ENCODE measurements at regions not wholly inside any gene's neighbourhood (a gene's known extent, or its start where the extent isn't known, plus 50 kb on each side); places are given as distances from the start of the nearest gene placed in this dataset.

DNA sequence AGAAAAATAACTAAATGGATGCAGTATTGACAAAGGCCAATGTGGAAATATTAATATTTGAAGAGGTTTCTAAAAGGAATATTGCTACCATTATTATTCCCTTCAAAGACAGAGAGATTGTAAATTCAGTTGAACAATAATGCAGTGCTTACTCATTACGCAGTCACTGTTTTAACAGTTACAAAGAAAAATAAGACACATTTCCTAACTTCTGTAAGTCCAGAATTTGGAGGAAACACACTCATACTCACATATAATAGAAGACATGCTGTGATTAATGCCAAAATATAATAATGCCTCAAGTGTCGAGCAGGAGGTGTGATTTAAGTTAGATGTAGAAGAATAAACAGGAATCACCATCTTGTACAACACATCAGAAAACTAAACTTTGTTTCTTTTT lies 389.2 kb downstream of the FBXO15 start (continued):
- TF ChIP-seq ZNF462 (CRISPR knock-in tag; IDR thresholded peaks at IDR 0.05) (no peak), NANOG (IDR thresholded peaks at IDR 0.05; ENCODE audit: borderline replicate concordance) (no peak)
- TF ChIP-seq, protein P1, sequence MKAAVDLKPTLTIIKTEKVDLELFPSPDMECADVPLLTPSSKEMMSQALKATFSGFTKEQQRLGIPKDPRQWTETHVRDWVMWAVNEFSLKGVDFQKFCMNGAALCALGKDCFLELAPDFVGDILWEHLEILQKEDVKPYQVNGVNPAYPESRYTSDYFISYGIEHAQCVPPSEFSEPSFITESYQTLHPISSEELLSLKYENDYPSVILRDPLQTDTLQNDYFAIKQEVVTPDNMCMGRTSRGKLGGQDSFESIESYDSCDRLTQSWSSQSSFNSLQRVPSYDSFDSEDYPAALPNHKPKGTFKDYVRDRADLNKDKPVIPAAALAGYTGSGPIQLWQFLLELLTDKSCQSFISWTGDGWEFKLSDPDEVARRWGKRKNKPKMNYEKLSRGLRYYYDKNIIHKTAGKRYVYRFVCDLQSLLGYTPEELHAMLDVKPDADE (IDR thresholded peaks at IDR 0.05) = no peak

GRCh38 chr18:73756256-73757091 lies 391.2 kb downstream of the FBXO15 start:
- no peaks in the 10 kb centered on the region for H3K27me3 ChIP-seq (ENCODE audit: insufficient read depth)
- H3K36me3 ChIP-seq (ENCODE audit: insufficient read depth) = no peaks in the 10 kb centered on the region
- H2AFZ ChIP-seq = no peak overlapping the region
- ATAC-seq (no peak), DNase-seq (ENCODE audit: low spot score) (no peak)
- no peaks in the 10 kb centered on the region for H3K36me3 Mint-ChIP-seq (ENCODE audit: low read depth)
- H3K27ac Mint-ChIP-seq = no peak overlapping the region
- H3K4me3 Mint-ChIP-seq = no peak overlapping the region
- no peaks in the 10 kb centered on the region; the same call in 1 of the 2 replicates for H3K9me2 ChIP-seq (ENCODE audit: insufficient read depth)
- no peaks in the 10 kb centered on the region for H3K79me2 ChIP-seq (replicated peaks; ENCODE audit: insufficient read depth)
- no peak overlapping the region for H3K4me2 ChIP-seq
- no peaks in the 10 kb centered on the region for H4K20me1 ChIP-seq (replicated peaks; ENCODE audit: insufficient read depth)
- no peak overlapping the region for H3K4me3 ChIP-seq
- H3K27me3 Mint-ChIP-seq (ENCODE audit: insufficient read depth, low read depth, poor library complexity) = no peaks in the 10 kb centered on the region
- H3F3A ChIP-seq (replicated peaks; ENCODE audit: low read depth) = no peaks in the 10 kb centered on the region
- no peaks in the 10 kb centered on the region for H3K9me3 Mint-ChIP-seq
- H3K4me1 Mint-ChIP-seq = peaks cover 3% of the 10 kb centered on the region; the same call in 1 of the 3 replicates
- H3K4me1 ChIP-seq (ENCODE audit: insufficient read depth) = no peaks in the 10 kb centered on the region
- H3K27ac ChIP-seq (ENCODE audit: low read depth) = no peak overlapping the region
- TF ChIP-seq, protein P1 (IDR thresholded peaks at IDR 0.05) = no peak
- TF ChIP-seq STAT1 (IDR thresholded peaks at IDR 0.05; ENCODE audit: unreplicated experiment) = no peak
- no peak for TF ChIP-seq ZNF114 (CRISPR knock-in tag; IDR thresholded peaks at IDR 0.05)
- TF ChIP-seq, protein P2, sequence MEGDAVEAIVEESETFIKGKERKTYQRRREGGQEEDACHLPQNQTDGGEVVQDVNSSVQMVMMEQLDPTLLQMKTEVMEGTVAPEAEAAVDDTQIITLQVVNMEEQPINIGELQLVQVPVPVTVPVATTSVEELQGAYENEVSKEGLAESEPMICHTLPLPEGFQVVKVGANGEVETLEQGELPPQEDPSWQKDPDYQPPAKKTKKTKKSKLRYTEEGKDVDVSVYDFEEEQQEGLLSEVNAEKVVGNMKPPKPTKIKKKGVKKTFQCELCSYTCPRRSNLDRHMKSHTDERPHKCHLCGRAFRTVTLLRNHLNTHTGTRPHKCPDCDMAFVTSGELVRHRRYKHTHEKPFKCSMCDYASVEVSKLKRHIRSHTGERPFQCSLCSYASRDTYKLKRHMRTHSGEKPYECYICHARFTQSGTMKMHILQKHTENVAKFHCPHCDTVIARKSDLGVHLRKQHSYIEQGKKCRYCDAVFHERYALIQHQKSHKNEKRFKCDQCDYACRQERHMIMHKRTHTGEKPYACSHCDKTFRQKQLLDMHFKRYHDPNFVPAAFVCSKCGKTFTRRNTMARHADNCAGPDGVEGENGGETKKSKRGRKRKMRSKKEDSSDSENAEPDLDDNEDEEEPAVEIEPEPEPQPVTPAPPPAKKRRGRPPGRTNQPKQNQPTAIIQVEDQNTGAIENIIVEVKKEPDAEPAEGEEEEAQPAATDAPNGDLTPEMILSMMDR (conservative IDR thresholded peaks at IDR 0.05; ENCODE audit: low read depth in 2 of 2) = no peak

Data from GM23338 (cell line).